LNCaP clone FGC (cell line): ENCODE measurements at regions not wholly inside any gene's neighbourhood (a gene's known extent, or its start where the extent isn't known, plus 50 kb on each side); places are given as distances from the start of the nearest gene placed in this dataset.

Source experiments
- DNase-seq: peaks from one replicate; pipeline ENCODE4 v3.0.0-alpha.2; 2011; ENCODE audit warnings: low read depth
- H3K4me3 ChIP-seq: 2 replicates; pipeline ENCODE4 v1.5.1; 2011; ENCODE audit warnings: mild to moderate bottlenecking, low read depth, low read length, control low read depth
- CTCF ChIP-seq: IDR thresholded peaks from 2 replicates; pipeline ENCODE4 v1.5.1; 2012; ENCODE audit warnings: mild to moderate bottlenecking; ENCODE audit not compliant: control insufficient read depth, insufficient read depth; ENCODE audit errors: extremely low read depth

GRCh38 chr11:127108838-127109237 is 108.3 kb upstream of the KIRREL3 start:
- H3K4me3 ChIP-seq = no peak overlapping the region
- TF ChIP-seq CTCF = no peak
- no peak for DNase-seq

- no peak for DNase-seq
- TF ChIP-seq CTCF = no peak
- no peak overlapping the region for H3K4me3 ChIP-seq
Measured at GRCh38 chr11:127106938-127107337, 106.4 kb upstream of the KIRREL3 start.

GRCh38 chr11:127105593-127106541 is 105.3 kb upstream of the KIRREL3 start:
- DNase-seq = peak; percentile 3
- no peak overlapping the region for H3K4me3 ChIP-seq
- TF ChIP-seq CTCF = no peak

GRCh38 chr11:127103586-127104388 is 103.2 kb upstream of the KIRREL3 start:
- TF ChIP-seq CTCF = no peak
- no peak overlapping the region for H3K4me3 ChIP-seq
- no peak for DNase-seq

- no peak for DNase-seq
- TF ChIP-seq CTCF = no peak
- H3K4me3 ChIP-seq = no peak overlapping the region
Measured at GRCh38 chr11:127098684-127099083, 98.1 kb upstream of the KIRREL3 start.

GRCh38 chr11:127080735-127081134 is 80.2 kb upstream of the KIRREL3 start:
- H3K4me3 ChIP-seq = no peak overlapping the region
- no peak for DNase-seq
- no peak for TF ChIP-seq CTCF
